RWPE2 (cell line): ENCODE measurements at regions not wholly inside any gene's neighbourhood (a gene's known extent, or its start where the extent isn't known, plus 50 kb on each side); places are given as distances from the start of the nearest gene placed in this dataset.

Source experiments
- ATAC-seq: fragments of 200-7000 bp; cut with Tn5 transposase; 3 replicates; pipeline ENCODE4 v1.9.1; 2021; ENCODE audit warnings: low read depth
- DNase-seq: peaks from one replicate; pipeline ENCODE4 v3.0.0-alpha.2; 2020; ENCODE audit warnings: low spot score
- H3K27ac ChIP-seq: fragments of 450-650 bp; 2 replicates; pipeline ENCODE4 v1.5.1; 2017; ENCODE audit warnings: mild to moderate bottlenecking; ENCODE audit not compliant: poor library complexity, severe bottlenecking
- H3K27me3 ChIP-seq: fragments of 250-450 bp; sonication (Bioruptor Pico); 2 replicates; pipeline ENCODE4 v1.5.1; 2021; ENCODE audit warnings: mild to moderate bottlenecking, moderate library complexity; ENCODE audit not compliant: insufficient read depth, poor library complexity, severe bottlenecking
- H3K36me3 ChIP-seq: fragments of 250-450 bp; sonication (Bioruptor Pico); 2 replicates; pipeline ENCODE4 v1.5.1; 2020; ENCODE audit warnings: low read depth, mild to moderate bottlenecking, moderate library complexity
- H3K4me1 ChIP-seq: fragments of 250-450 bp; sonication (Bioruptor Pico); 2 replicates; pipeline ENCODE4 v1.5.1; 2021; ENCODE audit warnings: mild to moderate bottlenecking, moderate library complexity; ENCODE audit not compliant: insufficient read depth, poor library complexity, severe bottlenecking
- H3K4me3 ChIP-seq: fragments of 250-450 bp; sonication (Bioruptor Pico); 2 replicates; pipeline ENCODE4 v1.5.1; 2021; ENCODE audit warnings: mild to moderate bottlenecking, moderate library complexity; ENCODE audit not compliant: severe bottlenecking
- H3K9me3 ChIP-seq: fragments of 250-450 bp; sonication (Bioruptor Pico); 2 replicates; pipeline ENCODE4 v1.5.1; 2021; ENCODE audit warnings: mild to moderate bottlenecking, moderate library complexity; ENCODE audit not compliant: severe bottlenecking
- TF ChIP-seq, protein P1 (sequence below): fragments of 450-650 bp; IDR thresholded peaks from one replicate; pipeline ENCODE4 v1.5.1; 2017; ENCODE audit warnings: mild to moderate bottlenecking, moderate library complexity; ENCODE audit not compliant: poor library complexity, severe bottlenecking

- TF ChIP-seq, protein P1, sequence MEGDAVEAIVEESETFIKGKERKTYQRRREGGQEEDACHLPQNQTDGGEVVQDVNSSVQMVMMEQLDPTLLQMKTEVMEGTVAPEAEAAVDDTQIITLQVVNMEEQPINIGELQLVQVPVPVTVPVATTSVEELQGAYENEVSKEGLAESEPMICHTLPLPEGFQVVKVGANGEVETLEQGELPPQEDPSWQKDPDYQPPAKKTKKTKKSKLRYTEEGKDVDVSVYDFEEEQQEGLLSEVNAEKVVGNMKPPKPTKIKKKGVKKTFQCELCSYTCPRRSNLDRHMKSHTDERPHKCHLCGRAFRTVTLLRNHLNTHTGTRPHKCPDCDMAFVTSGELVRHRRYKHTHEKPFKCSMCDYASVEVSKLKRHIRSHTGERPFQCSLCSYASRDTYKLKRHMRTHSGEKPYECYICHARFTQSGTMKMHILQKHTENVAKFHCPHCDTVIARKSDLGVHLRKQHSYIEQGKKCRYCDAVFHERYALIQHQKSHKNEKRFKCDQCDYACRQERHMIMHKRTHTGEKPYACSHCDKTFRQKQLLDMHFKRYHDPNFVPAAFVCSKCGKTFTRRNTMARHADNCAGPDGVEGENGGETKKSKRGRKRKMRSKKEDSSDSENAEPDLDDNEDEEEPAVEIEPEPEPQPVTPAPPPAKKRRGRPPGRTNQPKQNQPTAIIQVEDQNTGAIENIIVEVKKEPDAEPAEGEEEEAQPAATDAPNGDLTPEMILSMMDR: no peak
Measured at GRCh38 chr1:81472387-81472786, 328.3 kb upstream of the ADGRL2 start.

GRCh38 chr1:81471255-81471654 lies 329.5 kb upstream of the ADGRL2 start:
- Histone ChIP-seq H3K4me3 (no peak overlapping the region), H3K27me3 (no peaks in the 10 kb centered on the region), H3K36me3 (no peaks in the 10 kb centered on the region), H3K9me3 (no peaks in the 10 kb centered on the region), H3K4me1 (no peaks in the 10 kb centered on the region), H3K27ac (no peak overlapping the region)
- TF ChIP-seq, protein P1: peak; percentile 10
- ATAC-seq: no peak
- DNase-seq: no peak

More at GRCh38 chr1:81472387-81472786, 328.3 kb upstream of the ADGRL2 start:
- Histone ChIP-seq H3K4me1 (no peaks in the 10 kb centered on the region), H3K27me3 (no peaks in the 10 kb centered on the region), H3K4me3 (no peak overlapping the region), H3K9me3 (no peaks in the 10 kb centered on the region), H3K27ac (no peak overlapping the region), H3K36me3 (no peaks in the 10 kb centered on the region)
- DNase-seq (no peak), ATAC-seq (no peak)

DNA sequence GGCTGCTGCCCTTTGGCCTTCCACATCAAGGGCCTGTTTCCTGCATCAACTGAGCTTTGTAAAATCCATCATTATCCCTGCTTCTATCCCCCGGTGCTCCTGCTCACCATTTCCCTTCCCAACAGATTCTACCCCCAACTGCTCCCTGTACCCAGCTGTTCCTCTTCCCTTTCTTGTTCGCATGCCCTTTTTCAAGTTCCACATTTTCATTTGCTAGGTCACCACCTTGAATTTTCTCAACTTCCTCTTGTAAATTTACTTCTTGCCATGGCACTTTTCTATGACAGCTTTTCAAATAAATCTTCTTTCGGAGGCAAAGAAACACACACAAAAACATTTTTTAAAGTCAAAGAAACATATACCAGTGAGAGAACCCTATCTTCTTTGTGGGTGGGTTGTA lies 330.5 kb upstream of the ADGRL2 start:
- Histone ChIP-seq H3K27ac (no peak overlapping the region), H3K4me3 (no peak overlapping the region), H3K4me1 (no peaks in the 10 kb centered on the region), H3K9me3 (no peaks in the 10 kb centered on the region), H3K36me3 (no peaks in the 10 kb centered on the region), H3K27me3 (no peaks in the 10 kb centered on the region)
- DNase-seq: no peak
- TF ChIP-seq, protein P1: no peak
- ATAC-seq: no peak

GRCh38 chr1:81467383-81467782 lies 333.4 kb upstream of the ADGRL2 start:
- TF ChIP-seq, protein P1: no peak
- H3K4me1 ChIP-seq: no peaks in the 10 kb centered on the region
- H3K36me3 ChIP-seq: no peaks in the 10 kb centered on the region
- no peak overlapping the region for H3K4me3 ChIP-seq
- no peaks in the 10 kb centered on the region for H3K9me3 ChIP-seq
- no peaks in the 10 kb centered on the region for H3K27me3 ChIP-seq
- ATAC-seq: no peak
- H3K27ac ChIP-seq: no peak overlapping the region
- no peak for DNase-seq

DNA sequence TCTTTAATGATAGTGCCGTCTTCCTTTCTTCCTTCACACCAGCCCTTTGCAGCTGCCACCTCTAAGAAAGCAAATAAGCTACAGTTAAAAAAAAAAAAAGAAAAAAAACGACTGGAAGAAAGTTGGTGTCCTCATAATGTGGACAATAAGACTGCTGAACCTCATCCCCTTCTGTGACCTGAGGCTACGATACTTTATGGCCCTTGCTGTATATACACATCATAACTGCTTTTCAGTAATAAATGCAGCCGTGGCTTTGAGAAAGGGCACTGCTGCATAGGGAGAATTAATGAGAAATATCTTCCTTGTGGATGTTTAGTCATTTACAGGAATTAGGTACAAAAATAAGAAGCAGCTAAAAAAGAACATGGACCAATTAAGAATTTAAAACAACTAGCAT lies 333.8 kb upstream of the ADGRL2 start:
- H3K36me3 ChIP-seq: no peaks in the 10 kb centered on the region
- no peaks in the 10 kb centered on the region for H3K4me1 ChIP-seq
- no peak overlapping the region for H3K27ac ChIP-seq
- ATAC-seq (no peak), DNase-seq (no peak)
- no peak overlapping the region for H3K4me3 ChIP-seq
- H3K27me3 ChIP-seq: no peaks in the 10 kb centered on the region
- TF ChIP-seq, protein P1: no peak
- H3K9me3 ChIP-seq: no peaks in the 10 kb centered on the region
